B cell (primary cell): ENCODE measurements at regions not wholly inside any gene's neighbourhood (a gene's known extent, or its start where the extent isn't known, plus 50 kb on each side); places are given as distances from the start of the nearest gene placed in this dataset.

Experiments
- ATAC-seq: fragments of 200-7000 bp; cut with Tn5 transposase; one replicate; pipeline ENCODE4 v1.10.0; 2021; ENCODE audit warnings: low read depth, mild to moderate bottlenecking, moderate number of reproducible peaks, moderate library complexity
- CTCF ChIA-PET: fragments of 350-600 bp; sonication (Branson Sonifier 250); formaldehyde crosslinking; loops from one replicate; lab custom pipeline; 2021; ENCODE audit warnings: antibody characterized with exemption, inconsistent platforms; lab: Charles Lee
- POLR2A ChIA-PET: fragments of 350-600 bp; sonication (Branson Sonifier 250); formaldehyde crosslinking; loops from one replicate; lab custom pipeline; 2021; ENCODE audit warnings: antibody characterized with exemption; lab: Charles Lee
- DNase-seq: peaks from one replicate; pipeline ENCODE4 v3.0.0; 2013
- H2AFZ ChIP-seq: 2 replicates; pipeline ENCODE4 v1.6.1; 2012; ENCODE audit warnings: mild to moderate bottlenecking, low read depth, low read length; ENCODE audit not compliant: insufficient read depth, poor library complexity, severe bottlenecking
- H3K27ac ChIP-seq, 2 donors: 1 replicate in 1 of 2; 2 replicates in 1 of 2; pipeline ENCODE4 v1.5.1; 2012 to 2013; ENCODE audit warnings: low read length in 2 of 2, mild to moderate bottlenecking in 2 of 2, moderate library complexity in 1 of 2
- H3K27me3 ChIP-seq, 4 experiments: fragments of 200-600 bp in 1 of 4; sonication (generic) in 1 of 4; replicated peaks in 1 of 4; 1 replicate in 2 of 4; 2 replicates in 2 of 4; pipeline versions ENCODE4 v1.6.1 to v1.7.0; 2013 to 2016; ENCODE audit warnings: low read length in 3 of 4, mild to moderate bottlenecking in 2 of 4, mixed read lengths in 1 of 4, moderate library complexity in 1 of 4; ENCODE audit not compliant: insufficient read depth in 4 of 4, control insufficient read depth in 3 of 4; ENCODE audit errors: control extremely low read depth in 1 of 4
- H3K36me3 ChIP-seq, 2 experiments: replicated peaks in 1 of 2; 1 replicate in 1 of 2; 2 replicates in 1 of 2; pipeline versions ENCODE4 v1.6.1 to v1.7.1; 2013; ENCODE audit warnings: low read length in 1 of 2; ENCODE audit not compliant: insufficient read depth in 2 of 2, control insufficient read depth in 1 of 2; ENCODE audit errors: control extremely low read depth in 1 of 2, extremely low read depth in 1 of 2
- H3K4me1 ChIP-seq, 2 donors: fragments of 200-600 bp in 1 of 2; sonication (generic) in 1 of 2; 1 replicate in 1 of 2; 2 replicates in 1 of 2; pipeline versions ENCODE4 v1.5.1 to v1.6.1; 2013 to 2017; ENCODE audit warnings: low read length in 2 of 2; ENCODE audit not compliant: control insufficient read depth in 2 of 2, insufficient read depth in 2 of 2
- H3K4me2 ChIP-seq: replicated peaks from 2 replicates; pipeline ENCODE3; 2012; ENCODE audit warnings: mild to moderate bottlenecking, low read depth, low read length; ENCODE audit not compliant: poor library complexity, severe bottlenecking
- H3K4me3 ChIP-seq, 5 experiments: fragments of 200-600 bp in 1 of 5; sonication (generic) in 1 of 5; 1 replicate in 3 of 5; 2 replicates in 2 of 5; pipeline versions ENCODE4 v1.5.1 to v1.7.0; 2011 to 2016; ENCODE audit warnings: low read length in 4 of 5, mild to moderate bottlenecking in 4 of 5, low read depth in 2 of 5, control low read depth in 1 of 5, moderate library complexity in 1 of 5; ENCODE audit not compliant: insufficient read depth in 1 of 5; ENCODE audit errors: control extremely low read depth in 1 of 5, extremely low read depth in 1 of 5
- H3K79me2 ChIP-seq: fragments of 200-600 bp; sonication (generic); one replicate; pipeline ENCODE4 v1.6.0; 2016; ENCODE audit warnings: low read length; ENCODE audit not compliant: control insufficient read depth, insufficient read depth
- H3K9ac ChIP-seq: fragments of 200-600 bp; sonication (generic); 2 replicates; pipeline ENCODE4 v1.6.1; 2017; ENCODE audit warnings: mild to moderate bottlenecking, low read length, moderate library complexity
- H3K9me3 ChIP-seq, 3 donors: one replicate each; pipeline versions ENCODE4 v1.6.1 to v1.7.1; 2013; ENCODE audit warnings: low read length in 2 of 3; ENCODE audit not compliant: control insufficient read depth in 2 of 3, insufficient read depth in 1 of 3; ENCODE audit errors: control extremely low read depth in 1 of 3
- H4K20me1 ChIP-seq: 2 replicates; pipeline ENCODE4 v1.6.0; 2012; ENCODE audit warnings: mild to moderate bottlenecking, low read length; ENCODE audit not compliant: insufficient read depth, control insufficient read depth, poor library complexity, severe bottlenecking
- H3K27ac Mint-ChIP-seq: one replicate; pipeline ENCODE4 v1.8.0; 2021; ENCODE audit warnings: mixed read lengths
- H3K27me3 Mint-ChIP-seq: one replicate; pipeline ENCODE4 v1.8.0; 2021; ENCODE audit warnings: mixed read lengths
- H3K4me1 Mint-ChIP-seq: one replicate; pipeline ENCODE4 v1.8.0; 2021; ENCODE audit warnings: mixed read lengths
- H3K4me3 Mint-ChIP-seq: one replicate; pipeline ENCODE4 v1.8.0; 2021; ENCODE audit warnings: mixed read lengths
- H3K9me3 Mint-ChIP-seq: one replicate; pipeline ENCODE4 v1.8.0; 2022; ENCODE audit warnings: mixed read lengths; ENCODE audit not compliant: insufficient read depth
- CTCF ChIP-seq: fragments of 200-600 bp; IDR thresholded peaks from one replicate; pipeline ENCODE4 v1.8.0; 2022; ENCODE audit warnings: antibody characterized with exemption, mild to moderate bottlenecking
- EZH2 ChIP-seq: IDR thresholded peaks from 2 replicates; pipeline ENCODE4 v1.6.1; 2012; ENCODE audit warnings: borderline replicate concordance, low read depth, mild to moderate bottlenecking, moderate library complexity, low read length; ENCODE audit not compliant: insufficient read depth, poor library complexity, severe bottlenecking
- WGBS: methylation state at CpG from one replicate; pipeline ENCODE4 v1.1.5; 2013; ENCODE audit warnings: missing lambda C conversion rate; ENCODE audit not compliant: insufficient coverage; 5-methylcytosine and 5-hydroxymethylcytosine counted together
- intact Hi-C: fragments of 100-400 bp; cut with micrococcal nuclease; formaldehyde crosslinking; loops from one replicate; pipeline ENCODE4 v1.10.0; 2022

- no peak overlapping the region for H3K4me3 ChIP-seq
- peaks cover 0 to 7% of the 10 kb centered on the region in 2 donors for H3K4me1 ChIP-seq
- intact Hi-C loops, result no loop called here
- peaks cover 7% of the 10 kb centered on the region for H3K27me3 Mint-ChIP-seq
- no peak overlapping the region for H3K9ac ChIP-seq
- TF ChIP-seq EZH2 (no peak), CTCF (no peak)
- peaks cover 2% of the 10 kb centered on the region for H3K9me3 Mint-ChIP-seq
- ChIA-PET CTCF (interaction anchor here (1.0 to 3.5 kb wide), 4 partner anchors 8 to 318 kb away, joined by 3 to 17 read pairs (median 3); partner anchors contain the start of gene RND2), POLR2A (interaction anchor here (0.6 kb wide), 1 partner anchor 144 kb away, joined by 6 read pairs; no protein-coding TSS in a partner anchor)
- no peak overlapping the region for H2AFZ ChIP-seq
- whole genome bisulfite sequencing, result 100% methylated on average over 2 of the region's 5 CpGs
- H3K27ac Mint-ChIP-seq, result no peak overlapping the region
- no peaks in the 10 kb centered on the region for H3K27me3 ChIP-seq
- H3K36me3 ChIP-seq, result no peaks in the 10 kb centered on the region
- ATAC-seq, result no peak
- H3K4me3 Mint-ChIP-seq, result no peak overlapping the region
- DNase-seq, result no peak
- H3K4me2 ChIP-seq, result no peak overlapping the region
- H3K79me2 ChIP-seq, result no peaks in the 10 kb centered on the region
- H3K4me1 Mint-ChIP-seq, result peaks cover 10% of the 10 kb centered on the region
- H3K9me3 ChIP-seq, result peaks cover 2 to 13% (median 8%) of the 10 kb centered on the region in 3 donors
- no peaks in the 10 kb centered on the region for H4K20me1 ChIP-seq
- no peak overlapping the region for H3K27ac ChIP-seq
These were observed 56.3 kb upstream of the ARL4D start for GRCh38 chr17:43342589-43342890.

- TF ChIP-seq CTCF (no peak), EZH2 (no peak)
- Mint-ChIP-seq H3K27me3 (peaks cover 7% of the 10 kb centered on the region), H3K9me3 (no peaks in the 10 kb centered on the region), H3K4me1 (peaks cover 10% of the 10 kb centered on the region), H3K4me3 (no peak overlapping the region), H3K27ac (no peak overlapping the region)
- ChIA-PET CTCF (interaction anchor here (0.9 to 3.5 kb wide), 5 partner anchors 8 to 336 kb away, joined by 3 to 17 read pairs (median 3); partner anchors contain the start of genes IFI35 and RND2), POLR2A (no interaction called here)
- Histone ChIP-seq H3K27ac (no peak overlapping the region), H3K9me3 (peaks cover 2 to 7% (median 3%) of the 10 kb centered on the region in 3 donors), H3K36me3 (no peaks in the 10 kb centered on the region), H2AFZ (no peak overlapping the region), H3K4me3 (no peak overlapping the region), H4K20me1 (no peaks in the 10 kb centered on the region), H3K9ac (no peak overlapping the region), H3K4me1 (peaks cover 0 to 7% of the 10 kb centered on the region in 2 donors), H3K79me2 (no peaks in the 10 kb centered on the region), H3K4me2 (no peak overlapping the region), H3K27me3 (no peaks in the 10 kb centered on the region)
- intact Hi-C loops, result no loop called here
- WGBS, result 66% methylated on average over 4 of the region's 7 CpGs
- no peak for DNase-seq
- ATAC-seq, result no peak
These were observed 56.8 kb upstream of the ARL4D start for GRCh38 chr17:43341715-43342588.
